ENCODE measurements at regions not wholly inside any gene's neighbourhood (a gene's known extent, or its start where the extent isn't known, plus 50 kb on each side); places are given as distances from the start of the nearest gene placed in this dataset.

DNA sequence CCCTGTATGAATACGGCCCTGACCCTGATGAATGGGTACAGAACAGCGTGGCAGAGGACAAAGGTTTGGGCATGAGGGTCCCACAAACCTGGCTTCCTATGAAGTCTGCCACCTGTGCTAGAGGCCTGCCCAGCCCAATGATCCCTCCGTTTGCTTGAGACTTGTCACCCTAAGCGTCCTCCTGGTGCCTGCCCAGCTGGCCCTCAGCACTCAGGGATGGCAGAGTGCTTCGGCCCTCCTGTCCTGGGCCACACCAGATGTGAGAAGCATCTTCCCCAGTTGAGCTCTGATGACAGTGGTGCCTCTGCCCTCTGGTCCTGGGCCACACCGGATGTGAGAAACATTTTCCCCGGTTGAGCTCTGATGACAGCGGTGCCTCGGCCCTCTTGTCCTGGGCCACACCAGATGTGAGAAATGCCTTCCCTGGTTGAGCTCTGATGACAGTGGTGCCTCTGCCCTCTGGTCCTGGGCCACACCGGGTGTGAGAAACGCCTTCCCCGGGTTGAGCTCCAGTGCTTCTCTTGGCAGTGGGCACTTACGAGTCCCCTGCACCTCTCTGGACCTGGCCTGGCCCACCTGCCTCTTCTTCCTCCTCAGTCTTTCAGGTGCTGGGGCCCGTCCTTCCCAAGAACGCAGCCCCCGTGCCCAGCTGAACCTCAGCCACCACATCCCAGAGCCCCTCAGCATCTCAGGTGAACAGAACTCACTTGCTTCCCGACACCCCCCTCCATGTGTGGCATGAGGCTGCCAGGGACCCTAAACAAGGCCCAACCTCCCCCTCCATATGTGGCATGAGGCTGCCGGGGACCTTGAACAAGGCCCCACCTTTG lies 253.1 kb upstream of the IRX1 start:
- H3K27me3 ChIP-seq = no peaks in the 10 kb centered on the region
- H3K36me3 ChIP-seq = no peaks in the 10 kb centered on the region
- TF ChIP-seq POLR2A (IDR thresholded peaks at IDR 0.05) = no peak
- TF ChIP-seq, protein P1, sequence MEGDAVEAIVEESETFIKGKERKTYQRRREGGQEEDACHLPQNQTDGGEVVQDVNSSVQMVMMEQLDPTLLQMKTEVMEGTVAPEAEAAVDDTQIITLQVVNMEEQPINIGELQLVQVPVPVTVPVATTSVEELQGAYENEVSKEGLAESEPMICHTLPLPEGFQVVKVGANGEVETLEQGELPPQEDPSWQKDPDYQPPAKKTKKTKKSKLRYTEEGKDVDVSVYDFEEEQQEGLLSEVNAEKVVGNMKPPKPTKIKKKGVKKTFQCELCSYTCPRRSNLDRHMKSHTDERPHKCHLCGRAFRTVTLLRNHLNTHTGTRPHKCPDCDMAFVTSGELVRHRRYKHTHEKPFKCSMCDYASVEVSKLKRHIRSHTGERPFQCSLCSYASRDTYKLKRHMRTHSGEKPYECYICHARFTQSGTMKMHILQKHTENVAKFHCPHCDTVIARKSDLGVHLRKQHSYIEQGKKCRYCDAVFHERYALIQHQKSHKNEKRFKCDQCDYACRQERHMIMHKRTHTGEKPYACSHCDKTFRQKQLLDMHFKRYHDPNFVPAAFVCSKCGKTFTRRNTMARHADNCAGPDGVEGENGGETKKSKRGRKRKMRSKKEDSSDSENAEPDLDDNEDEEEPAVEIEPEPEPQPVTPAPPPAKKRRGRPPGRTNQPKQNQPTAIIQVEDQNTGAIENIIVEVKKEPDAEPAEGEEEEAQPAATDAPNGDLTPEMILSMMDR (IDR thresholded peaks at IDR 0.05 in 4 of 5, conservative IDR thresholded peaks at IDR 0.05 in 1 of 5) = no peak
- H3K27ac ChIP-seq = no peak overlapping the region
- DNase-seq = no peak
- intact Hi-C loops (cut with DNase I; ENCODE audit: low total_unique reads) = no loop called here
- in situ Hi-C loops (cut with MboI; ENCODE audit: low sequenced_read_pairs in 4 of 4) = no loop called here
- no peak for ATAC-seq
- no peak overlapping the region for H3K4me3 ChIP-seq
- H3K9me3 ChIP-seq = no peaks in the 10 kb centered on the region
- H3K4me1 ChIP-seq = no peaks in the 10 kb centered on the region

DNA sequence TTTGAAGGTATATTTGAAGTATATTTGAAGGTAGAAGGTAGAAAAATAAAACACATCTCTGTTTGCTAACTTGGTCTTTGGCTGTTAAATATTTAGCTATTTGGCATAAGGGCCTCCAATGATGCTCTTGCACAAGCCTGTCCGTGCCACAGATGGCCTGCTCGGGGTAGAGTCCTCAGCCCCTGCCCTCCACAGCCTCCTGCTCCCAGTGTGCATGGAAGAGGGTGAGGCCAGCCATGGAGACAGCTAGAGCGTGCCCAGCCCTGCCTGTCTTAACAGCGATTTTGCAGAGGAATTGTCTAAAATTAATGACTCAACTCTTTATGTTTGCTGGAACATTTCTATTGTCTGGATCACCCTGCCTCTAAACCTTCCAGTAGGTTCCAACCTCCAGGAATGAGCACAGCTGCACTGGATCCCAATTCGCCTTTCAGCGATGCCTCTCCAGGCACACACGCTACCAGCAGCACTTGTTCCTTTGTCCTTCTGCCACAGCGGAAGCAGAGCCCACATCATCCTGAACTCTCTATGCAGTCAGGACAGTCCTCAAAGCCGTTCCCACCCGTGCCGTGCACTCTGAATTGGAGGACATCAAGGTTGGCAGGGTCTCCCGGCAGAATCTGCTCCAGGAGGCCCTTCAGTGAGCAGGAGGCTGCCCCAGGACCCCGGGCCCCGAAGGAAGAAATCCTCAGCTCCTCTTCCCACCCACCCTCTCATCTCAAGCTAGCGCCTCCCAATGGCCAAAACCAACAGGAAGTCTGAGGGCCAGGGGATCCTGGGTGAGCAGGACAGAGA lies 254.0 kb upstream of the IRX1 start:
- intact Hi-C loops (cut with DNase I; ENCODE audit: low total_unique reads) = no loop called here
- TF ChIP-seq POLR2A (IDR thresholded peaks at IDR 0.05) = no peak
- TF ChIP-seq, protein P1 (IDR thresholded peaks at IDR 0.05 in 4 of 5, conservative IDR thresholded peaks at IDR 0.05 in 1 of 5) = no peak
- H3K9me3 ChIP-seq = no peaks in the 10 kb centered on the region
- no peak for DNase-seq
- no peak overlapping the region for H3K27ac ChIP-seq
- in situ Hi-C loops (cut with MboI; ENCODE audit: low sequenced_read_pairs in 4 of 4) = no loop called here
- no peaks in the 10 kb centered on the region for H3K36me3 ChIP-seq
- no peaks in the 10 kb centered on the region for H3K27me3 ChIP-seq
- H3K4me1 ChIP-seq = no peaks in the 10 kb centered on the region
- no peak for ATAC-seq
- H3K4me3 ChIP-seq = no peak overlapping the region

DNA sequence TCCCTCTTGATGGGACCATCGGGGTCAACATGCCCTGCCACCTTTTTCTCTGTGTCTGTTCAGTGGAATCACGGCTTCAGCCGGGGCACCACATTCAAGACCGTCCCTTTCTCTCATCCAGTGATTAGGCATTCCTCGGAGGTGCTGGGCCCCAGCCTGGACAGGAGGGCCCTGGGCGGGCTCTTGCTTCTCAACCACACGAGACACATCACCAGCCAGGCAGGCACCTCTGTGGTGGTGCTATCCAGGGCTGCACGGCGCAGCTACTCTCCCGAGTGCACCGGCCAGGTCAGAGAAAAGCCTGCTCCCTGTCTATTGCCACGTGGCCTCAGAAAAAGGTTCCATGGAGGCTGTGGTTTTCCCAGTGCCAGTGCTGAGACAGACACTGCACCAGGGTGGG lies 255.2 kb upstream of the IRX1 start:
- no peaks in the 10 kb centered on the region for H3K27me3 ChIP-seq
- ATAC-seq = no peak
- H3K4me1 ChIP-seq = no peaks in the 10 kb centered on the region
- no peaks in the 10 kb centered on the region for H3K9me3 ChIP-seq
- no peaks in the 10 kb centered on the region for H3K36me3 ChIP-seq
- no peak overlapping the region for H3K27ac ChIP-seq
- TF ChIP-seq, protein P1 (IDR thresholded peaks at IDR 0.05 in 4 of 5, conservative IDR thresholded peaks at IDR 0.05 in 1 of 5) = no peak
- no peak for TF ChIP-seq POLR2A (IDR thresholded peaks at IDR 0.05)
- intact Hi-C loops (cut with DNase I; ENCODE audit: low total_unique reads) = no loop called here
- H3K4me3 ChIP-seq = no peak overlapping the region
- in situ Hi-C loops (cut with MboI; ENCODE audit: low sequenced_read_pairs in 4 of 4) = no loop called here
- no peak for DNase-seq

DNA sequence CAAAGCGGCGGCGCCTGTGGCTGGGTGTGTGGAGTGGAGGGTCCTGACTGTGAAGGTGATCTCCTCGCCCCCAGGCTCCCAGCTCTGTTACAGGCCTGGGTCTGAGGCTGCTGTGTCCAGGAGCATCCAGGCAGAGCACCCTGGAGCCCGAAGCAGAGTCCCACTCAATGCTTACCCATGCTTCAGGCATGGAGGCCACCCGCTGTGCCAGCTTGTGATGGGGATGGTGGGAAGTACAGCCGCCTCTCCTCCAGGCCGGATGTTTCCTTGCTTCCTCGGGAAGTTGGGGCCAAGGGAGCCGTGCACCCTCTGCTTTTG lies 255.9 kb upstream of the IRX1 start:
- no peak for TF ChIP-seq POLR2A (IDR thresholded peaks at IDR 0.05)
- TF ChIP-seq, protein P1 (IDR thresholded peaks at IDR 0.05 in 4 of 5, conservative IDR thresholded peaks at IDR 0.05 in 1 of 5) = no peak
- Histone ChIP-seq H3K4me1 (no peaks in the 10 kb centered on the region), H3K4me3 (no peak overlapping the region), H3K36me3 (no peaks in the 10 kb centered on the region), H3K27me3 (no peaks in the 10 kb centered on the region), H3K27ac (no peak overlapping the region), H3K9me3 (no peaks in the 10 kb centered on the region)
- in situ Hi-C loops (cut with MboI; ENCODE audit: low sequenced_read_pairs in 4 of 4) (no loop called here), intact Hi-C loops (cut with DNase I; ENCODE audit: low total_unique reads) (no loop called here)
- DNase-seq = no peak
- ATAC-seq = no peak
